ENCODE measurements at regions not wholly inside any gene's neighbourhood (a gene's known extent, or its start where the extent isn't known, plus 50 kb on each side); places are given as distances from the start of the nearest gene placed in this dataset.

GRCh38 chr4:43999669-44000068, 448.9 kb downstream of the KCTD8 start:
- no peak overlapping the region for H3K4me3 ChIP-seq (ENCODE audit: low read depth, low read length)
- TF ChIP-seq, protein P1, sequence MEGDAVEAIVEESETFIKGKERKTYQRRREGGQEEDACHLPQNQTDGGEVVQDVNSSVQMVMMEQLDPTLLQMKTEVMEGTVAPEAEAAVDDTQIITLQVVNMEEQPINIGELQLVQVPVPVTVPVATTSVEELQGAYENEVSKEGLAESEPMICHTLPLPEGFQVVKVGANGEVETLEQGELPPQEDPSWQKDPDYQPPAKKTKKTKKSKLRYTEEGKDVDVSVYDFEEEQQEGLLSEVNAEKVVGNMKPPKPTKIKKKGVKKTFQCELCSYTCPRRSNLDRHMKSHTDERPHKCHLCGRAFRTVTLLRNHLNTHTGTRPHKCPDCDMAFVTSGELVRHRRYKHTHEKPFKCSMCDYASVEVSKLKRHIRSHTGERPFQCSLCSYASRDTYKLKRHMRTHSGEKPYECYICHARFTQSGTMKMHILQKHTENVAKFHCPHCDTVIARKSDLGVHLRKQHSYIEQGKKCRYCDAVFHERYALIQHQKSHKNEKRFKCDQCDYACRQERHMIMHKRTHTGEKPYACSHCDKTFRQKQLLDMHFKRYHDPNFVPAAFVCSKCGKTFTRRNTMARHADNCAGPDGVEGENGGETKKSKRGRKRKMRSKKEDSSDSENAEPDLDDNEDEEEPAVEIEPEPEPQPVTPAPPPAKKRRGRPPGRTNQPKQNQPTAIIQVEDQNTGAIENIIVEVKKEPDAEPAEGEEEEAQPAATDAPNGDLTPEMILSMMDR (IDR thresholded peaks at IDR 0.05; ENCODE audit: low read depth, low read length, missing control alignments) = no peak
- DNase-seq (ENCODE audit: low read depth) = no peak

GRCh38 chr4:44002368-44002767, 446.2 kb downstream of the KCTD8 start:
- TF ChIP-seq, protein P1 (IDR thresholded peaks at IDR 0.05; ENCODE audit: low read depth, low read length, missing control alignments) = no peak
- H3K4me3 ChIP-seq (ENCODE audit: low read depth, low read length) = no peak overlapping the region
- no peak for DNase-seq (ENCODE audit: low read depth)

GRCh38 chr4:44016570-44017421, 431.8 kb downstream of the KCTD8 start:
- DNase-seq (ENCODE audit: low read depth) = no peak
- no peak overlapping the region for H3K4me3 ChIP-seq (ENCODE audit: low read depth, low read length)
- TF ChIP-seq, protein P1 (IDR thresholded peaks at IDR 0.05; ENCODE audit: low read depth, low read length, missing control alignments) = no peak

GRCh38 chr4:44017422-44017739, 431.2 kb downstream of the KCTD8 start:
- TF ChIP-seq, protein P1 (IDR thresholded peaks at IDR 0.05; ENCODE audit: low read depth, low read length, missing control alignments) = no peak
- no peak overlapping the region for H3K4me3 ChIP-seq (ENCODE audit: low read depth, low read length)
- DNase-seq (ENCODE audit: low read depth) = no peak

- H3K4me3 ChIP-seq (ENCODE audit: low read depth, low read length) = no peak overlapping the region
- DNase-seq (ENCODE audit: low read depth) = no peak
- TF ChIP-seq, protein P1 (IDR thresholded peaks at IDR 0.05; ENCODE audit: low read depth, low read length, missing control alignments) = no peak
Observed at GRCh38 chr4:44019721-44020120, 428.9 kb downstream of the KCTD8 start.

DNA sequence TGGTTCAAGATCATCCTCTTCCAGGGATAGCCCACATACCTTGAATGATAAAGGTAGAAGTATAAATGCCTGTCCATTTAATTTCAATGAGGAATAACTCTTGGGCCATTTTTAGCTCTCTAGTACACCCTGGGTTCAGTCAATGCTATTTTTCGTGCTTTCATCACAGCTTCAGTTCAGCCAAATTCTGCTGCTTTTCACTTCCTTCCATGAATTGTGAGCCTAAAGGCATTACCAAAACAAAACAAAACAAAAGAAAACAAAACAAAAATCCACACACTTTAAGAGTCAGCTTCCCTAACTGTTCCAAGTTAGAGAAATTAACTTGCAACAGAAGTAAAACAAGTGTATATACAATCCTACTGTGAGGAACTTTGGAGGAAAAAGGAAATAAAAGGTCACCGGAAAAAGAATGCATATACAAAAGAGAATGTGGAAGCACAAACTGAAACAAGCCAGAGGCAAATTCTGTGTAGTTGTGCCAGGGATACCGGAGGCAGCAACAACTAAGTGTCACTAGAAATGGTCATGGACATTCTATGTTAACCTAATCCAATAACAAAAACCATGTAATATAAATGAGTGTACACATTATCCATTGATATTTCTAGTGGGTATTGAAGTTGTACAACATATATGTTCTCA, 423.1 kb downstream of the KCTD8 start:
- no peak for DNase-seq (ENCODE audit: low read depth)
- no peak overlapping the region for H3K4me3 ChIP-seq (ENCODE audit: low read depth, low read length)
- TF ChIP-seq, protein P1 (IDR thresholded peaks at IDR 0.05; ENCODE audit: low read depth, low read length, missing control alignments) = no peak

Data from GM12864 (cell line).